ENCODE measurements at regions not wholly inside any gene's neighbourhood (a gene's known extent, or its start where the extent isn't known, plus 50 kb on each side); places are given as distances from the start of the nearest gene placed in this dataset.

DNA sequence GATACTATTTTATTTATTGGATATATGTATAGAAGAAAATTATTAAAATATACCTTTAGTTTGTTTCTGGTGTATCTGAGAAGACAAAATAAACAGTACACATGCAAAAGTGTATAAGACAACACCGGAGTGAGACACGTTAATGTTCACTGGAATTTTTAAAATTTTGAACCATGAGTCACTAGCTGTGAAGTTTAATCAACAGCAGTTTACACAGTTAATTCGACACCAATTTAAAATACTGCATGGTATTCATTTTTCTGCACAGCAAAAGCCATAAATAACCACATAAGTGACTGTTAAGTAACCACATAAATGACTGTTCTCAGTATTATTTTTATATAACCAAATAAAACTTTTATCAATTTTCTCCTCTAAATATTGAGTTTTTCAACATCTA is 418.7 kb upstream of the NBEA start:
- TF ChIP-seq, protein P1, sequence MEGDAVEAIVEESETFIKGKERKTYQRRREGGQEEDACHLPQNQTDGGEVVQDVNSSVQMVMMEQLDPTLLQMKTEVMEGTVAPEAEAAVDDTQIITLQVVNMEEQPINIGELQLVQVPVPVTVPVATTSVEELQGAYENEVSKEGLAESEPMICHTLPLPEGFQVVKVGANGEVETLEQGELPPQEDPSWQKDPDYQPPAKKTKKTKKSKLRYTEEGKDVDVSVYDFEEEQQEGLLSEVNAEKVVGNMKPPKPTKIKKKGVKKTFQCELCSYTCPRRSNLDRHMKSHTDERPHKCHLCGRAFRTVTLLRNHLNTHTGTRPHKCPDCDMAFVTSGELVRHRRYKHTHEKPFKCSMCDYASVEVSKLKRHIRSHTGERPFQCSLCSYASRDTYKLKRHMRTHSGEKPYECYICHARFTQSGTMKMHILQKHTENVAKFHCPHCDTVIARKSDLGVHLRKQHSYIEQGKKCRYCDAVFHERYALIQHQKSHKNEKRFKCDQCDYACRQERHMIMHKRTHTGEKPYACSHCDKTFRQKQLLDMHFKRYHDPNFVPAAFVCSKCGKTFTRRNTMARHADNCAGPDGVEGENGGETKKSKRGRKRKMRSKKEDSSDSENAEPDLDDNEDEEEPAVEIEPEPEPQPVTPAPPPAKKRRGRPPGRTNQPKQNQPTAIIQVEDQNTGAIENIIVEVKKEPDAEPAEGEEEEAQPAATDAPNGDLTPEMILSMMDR (conservative IDR thresholded peaks at IDR 0.05; ENCODE audit: low read depth, low read length): no peak
- DNase-seq (ENCODE audit: low read depth): no peak
- H3K4me3 ChIP-seq (ENCODE audit: low read depth, low read length): no peak overlapping the region

DNA sequence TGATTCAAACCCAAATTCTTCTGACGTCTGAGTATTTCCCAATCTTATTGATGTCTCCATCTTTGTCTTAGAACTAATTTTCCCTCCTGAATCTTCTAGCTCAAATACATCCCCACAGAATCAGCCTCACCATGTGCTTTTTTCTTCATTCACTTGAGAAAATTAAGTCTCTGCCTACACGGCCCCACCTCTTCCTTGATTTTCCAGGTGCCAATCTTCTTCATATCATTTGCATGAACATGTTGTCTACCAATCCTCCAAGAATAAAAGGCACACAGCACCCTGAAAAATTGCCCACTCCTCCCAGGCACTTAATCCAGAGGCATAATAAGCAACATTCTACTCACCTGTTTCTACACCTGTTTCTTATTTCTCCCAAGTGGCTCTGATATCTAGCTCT is 408.1 kb upstream of the NBEA start:
- no peak overlapping the region for H3K4me3 ChIP-seq (ENCODE audit: low read depth, low read length)
- TF ChIP-seq, protein P1 (conservative IDR thresholded peaks at IDR 0.05; ENCODE audit: low read depth, low read length): no peak
- no peak for DNase-seq (ENCODE audit: low read depth)

DNA sequence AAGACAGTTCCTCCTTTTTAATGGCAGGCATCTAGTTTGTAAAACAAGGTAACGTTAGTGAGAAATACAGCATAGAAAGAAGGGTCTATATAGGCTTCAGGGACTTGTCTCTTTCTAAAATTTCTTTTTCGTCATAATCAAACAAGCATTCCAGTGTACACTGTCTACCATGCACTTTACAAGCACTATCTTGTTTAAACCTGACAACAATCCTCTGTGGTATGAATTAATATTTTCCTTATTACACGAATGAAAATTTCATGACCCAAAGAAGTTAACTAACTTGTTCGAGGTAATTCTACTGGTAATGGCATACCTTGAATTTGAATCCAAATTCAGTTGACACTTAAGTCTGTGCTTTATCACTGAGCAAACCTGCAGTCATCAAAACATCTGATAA is 399.7 kb upstream of the NBEA start:
- TF ChIP-seq, protein P1 (conservative IDR thresholded peaks at IDR 0.05; ENCODE audit: low read depth, low read length): no peak
- H3K4me3 ChIP-seq (ENCODE audit: low read depth, low read length): no peak overlapping the region
- no peak for DNase-seq (ENCODE audit: low read depth)

DNA sequence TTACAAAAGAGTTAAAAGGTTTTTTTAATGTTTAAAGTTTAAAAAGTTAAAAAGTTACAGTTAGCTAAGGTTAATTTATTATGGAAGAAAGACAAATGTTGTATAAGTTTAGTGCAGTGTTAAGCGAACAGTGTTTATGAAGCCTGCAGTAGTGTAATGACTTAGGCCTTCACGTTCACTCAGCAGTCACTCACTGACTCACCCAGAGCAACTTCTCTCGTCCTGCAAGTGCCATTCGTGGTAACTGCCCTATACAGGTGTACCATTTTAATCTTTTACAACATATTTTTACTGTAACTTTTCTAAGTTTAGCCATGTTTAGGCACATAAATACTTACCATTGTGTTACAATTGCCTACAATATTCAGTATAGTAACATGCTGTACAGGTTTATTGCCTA is 398.2 kb upstream of the NBEA start:
- no peak overlapping the region for H3K4me3 ChIP-seq (ENCODE audit: low read depth, low read length)
- TF ChIP-seq, protein P1 (conservative IDR thresholded peaks at IDR 0.05; ENCODE audit: low read depth, low read length): no peak
- DNase-seq (ENCODE audit: low read depth): no peak

DNA sequence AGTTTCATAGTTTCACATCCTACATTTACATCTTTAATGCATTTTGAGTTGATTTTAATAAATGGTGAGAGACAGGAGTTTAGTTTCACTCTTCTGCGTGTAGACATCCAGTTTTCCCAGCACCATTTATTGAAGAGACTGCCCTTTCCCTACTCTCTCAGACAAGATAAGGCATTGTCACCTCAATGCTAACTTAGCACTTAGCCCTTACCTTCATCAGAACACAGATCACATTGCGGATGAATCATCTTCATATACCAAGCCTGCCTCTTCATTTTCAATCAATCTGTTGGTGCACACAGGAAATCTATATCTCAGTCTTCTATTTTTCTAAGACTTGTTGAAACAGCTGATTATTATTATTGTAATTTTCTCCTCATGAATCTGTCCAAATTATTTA is 396.6 kb upstream of the NBEA start:
- TF ChIP-seq, protein P1 (conservative IDR thresholded peaks at IDR 0.05; ENCODE audit: low read depth, low read length): no peak
- no peak overlapping the region for H3K4me3 ChIP-seq (ENCODE audit: low read depth, low read length)
- no peak for DNase-seq (ENCODE audit: low read depth)

DNA sequence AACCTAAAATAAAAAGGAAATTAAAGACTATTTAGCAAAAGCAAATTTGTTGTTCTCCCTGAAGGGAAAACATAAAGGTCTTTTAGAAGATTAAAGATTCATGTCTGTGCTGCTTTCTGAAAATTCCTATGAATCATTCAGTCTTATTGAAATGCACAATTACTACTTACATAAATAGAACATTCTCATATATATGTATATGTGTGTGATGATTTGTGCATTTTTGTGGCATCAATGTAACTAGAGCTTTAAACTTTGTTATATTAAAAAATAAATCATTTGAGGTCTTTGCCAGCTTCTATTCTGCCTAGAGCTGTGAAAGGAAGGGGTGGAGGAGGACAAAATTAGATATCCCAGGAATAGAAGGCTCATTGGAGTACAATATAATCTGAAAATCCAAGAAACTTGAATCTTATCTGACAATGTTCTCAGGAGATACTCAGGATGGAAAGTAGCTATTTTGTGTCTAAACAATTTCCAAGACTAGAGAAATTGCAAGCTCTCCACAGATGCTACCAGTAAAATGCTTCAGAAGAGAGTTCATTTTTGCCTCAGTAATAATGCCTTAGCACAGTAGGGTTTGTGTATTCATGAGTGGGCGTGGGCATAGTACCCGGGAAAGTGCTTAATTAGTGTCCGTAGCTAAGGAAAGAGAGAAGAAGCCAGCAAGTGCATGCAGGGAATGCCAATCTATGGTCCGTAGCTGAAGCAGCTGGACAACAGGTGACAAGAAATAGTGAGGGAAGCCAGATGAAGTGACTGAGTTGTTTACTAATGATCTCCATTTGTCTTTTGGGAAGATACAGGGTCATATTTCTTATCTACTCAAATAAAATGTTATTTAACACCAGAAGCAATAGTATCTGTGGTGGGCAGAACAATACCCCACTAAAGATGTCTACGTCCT is 395.5 kb upstream of the NBEA start:
- no peak for DNase-seq (ENCODE audit: low read depth)
- no peak overlapping the region for H3K4me3 ChIP-seq (ENCODE audit: low read depth, low read length)
- TF ChIP-seq, protein P1 (conservative IDR thresholded peaks at IDR 0.05; ENCODE audit: low read depth, low read length): no peak

DNA sequence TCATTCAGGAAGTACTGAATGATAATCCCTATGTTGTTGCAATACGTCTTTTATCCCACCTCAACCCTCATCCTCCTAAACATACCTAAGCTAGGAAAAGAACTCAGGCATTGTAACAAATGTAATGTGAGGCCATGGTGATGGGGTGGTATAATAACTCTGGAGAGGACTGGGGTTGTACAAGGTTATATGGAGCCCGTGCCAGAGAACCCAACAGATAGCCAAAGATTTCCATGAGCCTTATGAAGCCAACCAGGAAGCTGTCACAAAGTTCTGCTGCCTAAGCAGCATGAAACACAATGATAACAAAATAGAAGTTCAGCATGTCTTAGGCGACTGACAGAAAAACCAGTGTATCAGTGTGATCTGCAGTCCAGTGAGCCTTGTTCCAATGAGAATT is 394.1 kb upstream of the NBEA start:
- no peak for DNase-seq (ENCODE audit: low read depth)
- TF ChIP-seq, protein P1 (conservative IDR thresholded peaks at IDR 0.05; ENCODE audit: low read depth, low read length): no peak
- no peak overlapping the region for H3K4me3 ChIP-seq (ENCODE audit: low read depth, low read length)

Measured in choroid plexus epithelial cell (primary cell).